GM19238 (cell line): ENCODE measurements at regions not wholly inside any gene's neighbourhood (a gene's known extent, or its start where the extent isn't known, plus 50 kb on each side); places are given as distances from the start of the nearest gene placed in this dataset.
"Not testable (repeated sequence)": the region's sequence is repeated elsewhere in the genome, so short reads cannot be mapped to it uniquely, and the experiment has no call there.

Source experiments
- DNase-seq: peaks from one replicate; pipeline ENCODE4 v3.0.0; 2011; ENCODE audit warnings: low spot score; ENCODE audit not compliant: insufficient read length

GRCh38 chr11:45386972-45387371 lies 100.8 kb upstream of the SYT13 start:
- no peak for DNase-seq

- DNase-seq: no peak
Observed at GRCh38 chr11:45385844-45386243, 99.7 kb upstream of the SYT13 start.

- DNase-seq: no peak
Observed at GRCh38 chr11:45385423-45385822, 99.3 kb upstream of the SYT13 start.

GRCh38 chr11:45384711-45385241 lies 98.6 kb upstream of the SYT13 start:
- DNase-seq: no peak

- no peak for DNase-seq
Observed at GRCh38 chr11:45384016-45384415, 97.9 kb upstream of the SYT13 start.

GRCh38 chr11:45383224-45383623 lies 97.1 kb upstream of the SYT13 start:
- DNase-seq: no peak

- no peak for DNase-seq
Observed at GRCh38 chr11:45382133-45382878, 96.2 kb upstream of the SYT13 start.

GRCh38 chr11:45379162-45379863 lies 93.2 kb upstream of the SYT13 start:
- DNase-seq: no peak

- DNase-seq: no peak
Observed at GRCh38 chr11:45378516-45378915, 92.4 kb upstream of the SYT13 start.

GRCh38 chr11:45374653-45375059 lies 88.5 kb upstream of the SYT13 start:
- DNase-seq: no peak

- DNase-seq: no peak
Observed at GRCh38 chr11:45374130-45374529, 88.0 kb upstream of the SYT13 start.

GRCh38 chr11:45373506-45374035 lies 87.4 kb upstream of the SYT13 start:
- DNase-seq: no peak

- not testable (repeated sequence) for DNase-seq
Observed at GRCh38 chr11:45372414-45372813, 86.3 kb upstream of the SYT13 start.

- DNase-seq: peak; percentile 47
Observed at GRCh38 chr11:45371251-45372115, 85.3 kb upstream of the SYT13 start.

- no peak for DNase-seq
Observed at GRCh38 chr11:45369313-45369712, 83.2 kb upstream of the SYT13 start.

GRCh38 chr11:45368697-45369096 lies 82.6 kb upstream of the SYT13 start:
- DNase-seq: no peak

- no peak for DNase-seq
Observed at GRCh38 chr11:45366619-45367190, 80.6 kb upstream of the SYT13 start.

GRCh38 chr11:45365961-45366618 lies 79.9 kb upstream of the SYT13 start:
- no peak for DNase-seq

GRCh38 chr11:45362636-45363035 lies 76.5 kb upstream of the SYT13 start:
- no peak for DNase-seq

- no peak for DNase-seq
Observed at GRCh38 chr11:45361551-45361950, 75.4 kb upstream of the SYT13 start.

- no peak for DNase-seq
Observed at GRCh38 chr11:45355706-45356041, 69.5 kb upstream of the SYT13 start.
